Activated CD4-positive, alpha-beta memory T cell treated with anti-CD3 and anti-CD28 coated beads for 36 hours (primary cell): ENCODE measurements at regions not wholly inside any gene's neighbourhood (a gene's known extent, or its start where the extent isn't known, plus 50 kb on each side); places are given as distances from the start of the nearest gene placed in this dataset.
"Not testable (repeated sequence)": the region's sequence is repeated elsewhere in the genome, so short reads cannot be mapped to it uniquely, and the experiment has no call there.

Source experiments
- CTCF ChIA-PET: fragments of 350-600 bp; sonication (Branson Sonifier 250); formaldehyde crosslinking; loops from one replicate; lab custom pipeline; 2021; ENCODE audit warnings: antibody characterized with exemption, inconsistent platforms; lab: Charles Lee
- POLR2A ChIA-PET: fragments of 350-600 bp; sonication (Branson Sonifier 250); formaldehyde crosslinking; loops from one replicate; lab custom pipeline; 2021; ENCODE audit warnings: antibody characterized with exemption; lab: Charles Lee
- DNase-seq: peaks from one replicate; pipeline ENCODE4 v3.0.0-alpha.2; 2020
- H3K27ac Mint-ChIP-seq: one replicate; pipeline ENCODE4 v1.8.0; 2021; ENCODE audit warnings: mixed read lengths
- H3K27me3 Mint-ChIP-seq: one replicate; pipeline ENCODE4 v1.8.0; 2021; ENCODE audit warnings: mixed read lengths
- H3K36me3 Mint-ChIP-seq: one replicate; pipeline ENCODE4 v1.8.0; 2021; ENCODE audit warnings: mixed read lengths
- H3K4me1 Mint-ChIP-seq: one replicate; pipeline ENCODE4 v1.8.0; 2021; ENCODE audit warnings: low read depth, mixed read lengths
- H3K4me3 Mint-ChIP-seq: one replicate; pipeline ENCODE4 v1.8.0; 2021; ENCODE audit warnings: mild to moderate bottlenecking, mixed read lengths
- H3K9me3 Mint-ChIP-seq: one replicate; pipeline ENCODE4 v1.8.0; 2021; ENCODE audit warnings: mixed read lengths
- intact Hi-C: fragments of 100-400 bp; cut with micrococcal nuclease; formaldehyde crosslinking; loops from one replicate; pipeline ENCODE4 v1.15.1; 2023

DNA sequence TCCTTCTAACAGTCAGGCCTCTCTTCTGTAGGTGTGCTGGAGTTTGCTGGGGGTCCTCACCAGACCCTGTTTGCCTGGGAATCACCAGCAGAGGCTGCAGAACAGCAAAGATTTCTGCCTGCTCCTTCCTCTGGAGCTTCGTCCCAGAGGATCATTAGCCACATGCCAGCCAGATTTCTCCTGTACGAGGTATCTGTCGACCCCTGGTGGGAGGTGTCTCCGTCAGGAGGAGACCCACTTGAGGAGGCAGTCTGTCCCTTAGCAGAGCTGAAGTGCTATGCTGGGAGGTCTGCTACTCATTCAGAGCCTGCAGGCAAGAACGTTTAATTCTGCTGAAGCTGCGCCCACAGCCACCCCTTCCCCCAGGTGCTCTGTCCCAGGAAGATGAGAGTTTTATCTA lies 611.1 kb upstream of the COBL start:
- no peaks in the 10 kb centered on the region for H3K27me3 Mint-ChIP-seq
- CTCF ChIA-PET: no interaction called here

GRCh38 chr7:51918581-51918980 lies 602.0 kb upstream of the COBL start:
- Mint-ChIP-seq H3K4me3 (no peak overlapping the region), H3K4me1 (no peaks in the 10 kb centered on the region), H3K9me3 (peaks cover 18% of the 10 kb centered on the region), H3K27ac (no peak overlapping the region), H3K36me3 (no peaks in the 10 kb centered on the region), H3K27me3 (no peaks in the 10 kb centered on the region)
- CTCF ChIA-PET: no interaction called here
- DNase-seq: no peak
- intact Hi-C loops: no loop called here
- POLR2A ChIA-PET: no interaction called here

More for the DNA sequence above, 611.1 kb upstream of the COBL start:
- DNase-seq: no peak
- H3K36me3 Mint-ChIP-seq: no peaks in the 10 kb centered on the region
- no peaks in the 10 kb centered on the region for H3K4me1 Mint-ChIP-seq
- no peak overlapping the region for H3K27ac Mint-ChIP-seq
- H3K9me3 Mint-ChIP-seq: peaks cover 24% of the 10 kb centered on the region
- intact Hi-C loops: no loop called here
- POLR2A ChIA-PET: no interaction called here
- H3K4me3 Mint-ChIP-seq: no peak overlapping the region

DNA sequence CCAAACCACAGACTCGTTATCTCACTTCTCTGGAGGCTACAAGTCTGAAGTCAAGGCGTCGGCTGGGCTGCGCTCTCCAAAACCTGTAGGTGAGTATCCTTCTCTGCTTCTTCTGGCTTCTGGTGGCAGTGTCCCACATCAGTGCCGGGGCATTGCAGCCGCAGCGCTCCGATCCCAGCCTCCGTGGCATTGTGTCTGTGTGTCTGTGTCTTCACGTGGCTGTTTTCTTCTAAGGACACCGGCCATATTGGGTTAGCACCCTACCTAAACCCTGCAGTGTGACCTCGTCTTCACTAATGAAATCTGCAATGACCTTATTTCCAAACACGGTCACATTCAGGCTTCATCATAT lies 584.9 kb upstream of the COBL start:
- H3K27ac Mint-ChIP-seq: no peak overlapping the region
- H3K4me3 Mint-ChIP-seq: no peak overlapping the region
- ChIA-PET CTCF (no interaction called here), POLR2A (no interaction called here)
- H3K9me3 Mint-ChIP-seq: peaks cover 10% of the 10 kb centered on the region
- no peaks in the 10 kb centered on the region for H3K36me3 Mint-ChIP-seq
- no peak for DNase-seq
- no peaks in the 10 kb centered on the region for H3K27me3 Mint-ChIP-seq
- intact Hi-C loops: no loop called here
- no peaks in the 10 kb centered on the region for H3K4me1 Mint-ChIP-seq

GRCh38 chr7:51900755-51901488 lies 584.3 kb upstream of the COBL start:
- H3K4me1 Mint-ChIP-seq, DNase-seq, CTCF ChIA-PET, H3K27ac Mint-ChIP-seq, POLR2A ChIA-PET, intact Hi-C loops, H3K4me3 Mint-ChIP-seq, H3K36me3 Mint-ChIP-seq, H3K27me3 Mint-ChIP-seq: not testable (repeated sequence)
- H3K9me3 Mint-ChIP-seq: peaks cover 10% of the 10 kb centered on the region

GRCh38 chr7:51899611-51900010 lies 583.0 kb upstream of the COBL start:
- intact Hi-C loops: no loop called here
- no peaks in the 10 kb centered on the region for H3K27me3 Mint-ChIP-seq
- H3K4me3 Mint-ChIP-seq: no peak overlapping the region
- H3K27ac Mint-ChIP-seq: no peak overlapping the region
- no peak for DNase-seq
- H3K4me1 Mint-ChIP-seq: no peaks in the 10 kb centered on the region
- no peaks in the 10 kb centered on the region for H3K36me3 Mint-ChIP-seq
- CTCF ChIA-PET: no interaction called here
- POLR2A ChIA-PET: no interaction called here
- H3K9me3 Mint-ChIP-seq: peaks cover 10% of the 10 kb centered on the region

GRCh38 chr7:51882412-51882811 lies 565.8 kb upstream of the COBL start:
- no peak for DNase-seq
- peaks cover 2% of the 10 kb centered on the region for H3K9me3 Mint-ChIP-seq
- POLR2A ChIA-PET: no interaction called here
- no peaks in the 10 kb centered on the region for H3K4me1 Mint-ChIP-seq
- H3K4me3 Mint-ChIP-seq: no peak overlapping the region
- no peak overlapping the region for H3K27ac Mint-ChIP-seq
- intact Hi-C loops: no loop called here
- H3K27me3 Mint-ChIP-seq: no peaks in the 10 kb centered on the region
- no peaks in the 10 kb centered on the region for H3K36me3 Mint-ChIP-seq
- CTCF ChIA-PET: no interaction called here

DNA sequence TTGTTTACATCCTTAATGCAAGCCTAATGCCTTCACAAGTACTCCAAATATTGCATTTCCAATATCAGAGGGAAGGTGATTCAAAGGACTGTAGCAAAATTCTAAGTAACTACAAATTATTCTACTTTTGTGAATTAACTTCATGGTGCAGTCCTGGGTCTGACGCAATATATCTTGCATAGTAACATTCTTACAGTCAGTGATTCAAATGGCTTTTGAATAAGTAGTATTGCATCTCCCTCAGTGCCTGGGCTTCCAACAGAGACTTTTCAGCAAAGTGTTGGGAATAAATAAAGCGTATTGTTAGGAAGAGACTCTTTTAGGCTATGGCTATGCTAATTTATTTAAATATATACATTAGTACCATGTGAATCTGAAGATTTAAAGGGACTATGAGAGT lies 564.7 kb upstream of the COBL start:
- intact Hi-C loops: no loop called here
- Mint-ChIP-seq H3K4me1 (no peaks in the 10 kb centered on the region), H3K36me3 (no peaks in the 10 kb centered on the region), H3K27ac (no peak overlapping the region), H3K9me3 (peaks cover 2% of the 10 kb centered on the region), H3K4me3 (no peak overlapping the region), H3K27me3 (no peaks in the 10 kb centered on the region)
- POLR2A ChIA-PET: no interaction called here
- CTCF ChIA-PET: no interaction called here
- DNase-seq: no peak

- Mint-ChIP-seq H3K27me3 (no peaks in the 10 kb centered on the region), H3K4me1 (no peaks in the 10 kb centered on the region), H3K4me3 (no peak overlapping the region), H3K36me3 (no peaks in the 10 kb centered on the region), H3K9me3 (peaks cover 4% of the 10 kb centered on the region), H3K27ac (no peak overlapping the region)
- ChIA-PET POLR2A (no interaction called here), CTCF (no interaction called here)
- intact Hi-C loops: no loop called here
- no peak for DNase-seq
These were observed 562.3 kb upstream of the COBL start for GRCh38 chr7:51878865-51879264.

DNA sequence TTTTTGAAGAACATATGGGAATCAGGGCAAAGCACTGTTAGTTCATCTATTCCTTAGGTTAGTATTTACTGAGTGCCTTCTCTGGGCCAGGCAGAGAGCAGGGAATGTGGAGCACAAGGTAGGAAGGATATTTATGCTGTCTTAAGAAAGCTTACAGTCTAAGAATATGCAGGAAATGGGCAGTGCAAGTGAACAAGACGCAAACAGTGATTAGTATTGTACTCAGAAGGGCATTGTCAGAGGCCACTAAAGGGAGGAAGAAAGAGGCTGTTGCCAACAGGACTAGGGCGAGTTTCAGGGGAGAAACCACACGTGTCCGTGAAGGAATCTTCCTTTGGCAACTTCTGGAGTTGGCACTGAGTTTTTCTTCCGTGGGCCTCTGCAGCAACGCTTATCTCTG lies 552.8 kb upstream of the COBL start:
- Mint-ChIP-seq H3K4me3 (no peak overlapping the region), H3K27ac (no peak overlapping the region), H3K36me3 (no peaks in the 10 kb centered on the region), H3K27me3 (no peaks in the 10 kb centered on the region), H3K9me3 (peaks cover 9% of the 10 kb centered on the region), H3K4me1 (no peaks in the 10 kb centered on the region)
- ChIA-PET POLR2A (no interaction called here), CTCF (no interaction called here)
- DNase-seq: no peak
- intact Hi-C loops: no loop called here

DNA sequence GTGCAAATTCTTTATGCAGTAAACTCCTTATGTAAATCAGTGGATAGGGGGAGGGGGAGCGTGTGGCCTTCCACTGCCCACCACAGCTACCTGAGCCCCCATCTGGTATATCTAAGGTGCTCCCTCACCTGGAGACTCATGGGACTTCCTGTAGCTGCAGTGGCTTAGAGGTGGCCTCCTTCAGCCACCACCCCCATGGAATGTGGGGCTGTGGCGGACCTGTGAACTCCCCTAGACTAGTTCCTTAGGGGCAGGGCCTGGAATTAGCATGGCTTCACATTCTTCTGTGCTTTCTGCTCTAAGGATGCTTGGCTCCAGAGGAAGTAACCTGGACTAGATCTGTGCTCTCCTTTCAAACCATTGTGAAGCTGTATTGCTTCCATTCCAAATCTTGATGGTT lies 550.5 kb upstream of the COBL start:
- H3K4me3 Mint-ChIP-seq: no peak overlapping the region

GRCh38 chr7:51860305-51860704 lies 543.7 kb upstream of the COBL start:
- Mint-ChIP-seq H3K27ac (no peak overlapping the region), H3K36me3 (no peaks in the 10 kb centered on the region), H3K27me3 (no peaks in the 10 kb centered on the region), H3K4me1 (no peaks in the 10 kb centered on the region), H3K9me3 (peaks cover 1% of the 10 kb centered on the region), H3K4me3 (no peak overlapping the region)
- ChIA-PET POLR2A (no interaction called here), CTCF (no interaction called here)
- intact Hi-C loops: no loop called here
- no peak for DNase-seq

More for the DNA sequence above, 550.5 kb upstream of the COBL start:
- H3K9me3 Mint-ChIP-seq: peaks cover 6% of the 10 kb centered on the region
- H3K27me3 Mint-ChIP-seq: no peaks in the 10 kb centered on the region
- no peak for DNase-seq
- CTCF ChIA-PET: no interaction called here
- POLR2A ChIA-PET: no interaction called here
- H3K4me1 Mint-ChIP-seq: no peaks in the 10 kb centered on the region
- H3K36me3 Mint-ChIP-seq: no peaks in the 10 kb centered on the region
- intact Hi-C loops: no loop called here
- H3K27ac Mint-ChIP-seq: no peak overlapping the region

DNA sequence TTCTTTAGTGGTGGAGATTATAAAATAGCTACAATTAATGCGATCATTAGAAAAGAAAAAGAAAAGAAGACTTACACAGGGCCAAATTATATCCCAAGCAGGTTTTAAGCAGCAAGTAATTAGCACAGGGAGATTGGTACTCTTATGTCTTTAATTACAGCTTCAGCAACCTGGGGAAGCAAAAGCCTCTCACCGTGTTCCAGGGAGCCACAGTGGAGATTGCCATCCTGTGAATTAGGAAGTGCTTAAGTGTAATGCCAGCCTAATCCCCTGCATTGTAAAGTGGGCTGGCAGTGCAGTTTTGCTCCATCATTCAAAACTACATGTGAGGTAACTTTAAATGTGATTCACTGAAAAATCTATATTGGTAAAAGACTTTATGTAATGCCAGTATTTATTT lies 533.5 kb upstream of the COBL start:
- Mint-ChIP-seq H3K27ac (no peak overlapping the region), H3K4me3 (no peak overlapping the region), H3K9me3 (peaks cover 10% of the 10 kb centered on the region), H3K4me1 (no peaks in the 10 kb centered on the region), H3K36me3 (no peaks in the 10 kb centered on the region), H3K27me3 (no peaks in the 10 kb centered on the region)
- CTCF ChIA-PET: no interaction called here
- intact Hi-C loops: no loop called here
- POLR2A ChIA-PET: no interaction called here
- DNase-seq: no peak

DNA sequence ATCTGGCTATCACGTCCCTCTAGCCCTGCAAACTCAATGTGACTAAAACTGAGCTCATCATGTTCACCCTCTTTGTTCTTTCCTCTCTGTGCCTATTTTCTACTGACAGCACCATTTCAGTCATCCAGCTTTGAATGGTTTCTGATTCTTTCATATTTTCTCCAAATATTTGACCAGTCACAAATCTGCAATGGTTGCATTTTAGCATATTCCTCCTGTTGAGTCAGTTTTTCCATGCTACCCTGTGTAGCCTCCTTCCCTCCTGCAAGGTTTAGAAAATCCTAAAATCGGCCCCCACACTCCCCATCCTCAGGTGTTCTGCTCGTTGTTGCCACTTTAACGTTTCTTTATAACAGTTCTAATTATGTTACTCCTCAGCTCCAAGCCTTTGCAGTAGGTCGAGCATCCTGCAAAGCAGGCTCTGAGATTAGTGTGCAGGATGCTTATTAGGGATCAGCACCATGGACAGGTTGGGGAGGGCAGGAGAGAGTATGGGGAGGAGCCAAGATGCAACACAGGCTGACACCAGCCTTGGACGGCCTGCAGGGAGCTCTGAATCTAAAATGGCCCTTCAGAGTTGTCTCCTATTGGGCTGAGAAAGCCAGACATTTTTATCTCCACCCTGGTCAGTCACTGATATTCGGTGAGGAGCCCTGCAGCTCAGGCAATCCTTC lies 531.0 kb upstream of the COBL start:
- Mint-ChIP-seq H3K4me3 (no peak overlapping the region), H3K9me3 (peaks cover 8% of the 10 kb centered on the region), H3K4me1 (no peaks in the 10 kb centered on the region), H3K27me3 (no peaks in the 10 kb centered on the region), H3K36me3 (no peaks in the 10 kb centered on the region), H3K27ac (no peak overlapping the region)
- intact Hi-C loops: no loop called here
- POLR2A ChIA-PET: no interaction called here
- no peak for DNase-seq
- CTCF ChIA-PET: no interaction called here
